ENCODE measurements at regions not wholly inside any gene's neighbourhood (a gene's known extent, or its start where the extent isn't known, plus 50 kb on each side); places are given as distances from the start of the nearest gene placed in this dataset.
"Not testable (repeated sequence)": the region's sequence is repeated elsewhere in the genome, so short reads cannot be mapped to it uniquely, and the experiment has no call there.

- TF ChIP-seq POLR2AphosphoS5 (IDR thresholded peaks at IDR 0.05) = no peak
- no peak for TF ChIP-seq EP300 (IDR thresholded peaks at IDR 0.05)
- TF ChIP-seq CTCF (IDR thresholded peaks at IDR 0.05) = no peak
- TF ChIP-seq POLR2A (IDR thresholded peaks at IDR 0.05) = no peak
- Histone ChIP-seq H3K27me3 (no peaks in the 10 kb centered on the region), H3K4me1 (no peaks in the 10 kb centered on the region), H3K36me3 (no peaks in the 10 kb centered on the region), H3K4me3 (no peak overlapping the region), H3K9me3 (no peaks in the 10 kb centered on the region), H3K27ac (no peak overlapping the region)
- no peak for ATAC-seq (ENCODE audit: low FRiP score in 2 of 2)
- DNase-seq = no peak
These were observed 77.6 kb upstream of the PTPRK start for GRCh38 chr6:128597956-128598355.

GRCh38 chr6:128597004-128597403 lies 76.6 kb upstream of the PTPRK start:
- no peak for ATAC-seq (ENCODE audit: low FRiP score in 2 of 2)

GRCh38 chr6:128595544-128595943 lies 75.1 kb upstream of the PTPRK start:
- 84 to 88% methylated on average over 1 of the region's 1 CpG for WGBS, 2 donors
- TF ChIP-seq POLR2AphosphoS5 (IDR thresholded peaks at IDR 0.05) (no peak), EP300 (IDR thresholded peaks at IDR 0.05) (no peak), POLR2A (IDR thresholded peaks at IDR 0.05) (no peak), CTCF (IDR thresholded peaks at IDR 0.05) (no peak)
- ATAC-seq (ENCODE audit: low FRiP score in 2 of 2) = no peak
- Histone ChIP-seq H3K36me3 (no peaks in the 10 kb centered on the region), H3K9me3 (peaks cover 0 to 5% (median 2%) of the 10 kb centered on the region in 4 donors), H3K4me1 (no peaks in the 10 kb centered on the region), H3K27me3 (no peaks in the 10 kb centered on the region), H3K4me3 (no peak overlapping the region), H3K27ac (no peak overlapping the region)
- no peak for DNase-seq

More at GRCh38 chr6:128597004-128597403, 76.6 kb upstream of the PTPRK start:
- Histone ChIP-seq H3K36me3 (no peaks in the 10 kb centered on the region), H3K27me3 (no peaks in the 10 kb centered on the region), H3K9me3 (no peaks in the 10 kb centered on the region), H3K4me3 (no peak overlapping the region), H3K4me1 (no peaks in the 10 kb centered on the region), H3K27ac (no peak overlapping the region)
- no peak for DNase-seq
- no peak for TF ChIP-seq POLR2A (IDR thresholded peaks at IDR 0.05)
- no peak for TF ChIP-seq CTCF (IDR thresholded peaks at IDR 0.05)
- no peak for TF ChIP-seq POLR2AphosphoS5 (IDR thresholded peaks at IDR 0.05)
- no peak for TF ChIP-seq EP300 (IDR thresholded peaks at IDR 0.05)

DNA sequence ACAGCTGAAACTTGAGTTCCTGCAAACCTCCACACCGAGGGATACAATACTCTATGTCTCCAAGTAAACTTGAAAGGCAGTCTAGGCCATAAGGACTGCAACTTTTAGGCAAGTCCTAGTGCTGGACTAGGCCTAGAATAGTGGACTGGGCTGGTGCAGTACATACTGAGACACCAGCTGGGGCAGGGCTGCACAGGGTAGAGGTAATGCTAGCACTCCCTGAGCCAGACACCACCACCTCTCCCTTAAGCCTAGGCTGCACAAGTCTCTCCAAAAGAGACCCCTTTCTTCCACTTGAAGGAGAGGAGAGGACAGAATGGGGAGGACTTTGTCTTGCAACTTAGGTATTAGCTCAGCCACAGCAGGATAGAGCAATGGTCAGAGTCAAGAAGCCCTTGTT lies 65.7 kb upstream of the PTPRK start:
- Histone ChIP-seq H3K27ac (no peak overlapping the region), H3K36me3 (no peaks in the 10 kb centered on the region), H3K4me1 (no peaks in the 10 kb centered on the region), H3K27me3 (no peaks in the 10 kb centered on the region), H3K4me3 (no peak overlapping the region), H3K9me3 (no peaks in the 10 kb centered on the region)
- 100% methylated on average over 1 of the region's 1 CpG for WGBS, 2 donors
- TF ChIP-seq EP300 (IDR thresholded peaks at IDR 0.05) = no peak
- TF ChIP-seq POLR2A (IDR thresholded peaks at IDR 0.05) = no peak
- TF ChIP-seq POLR2AphosphoS5 (IDR thresholded peaks at IDR 0.05) = no peak
- TF ChIP-seq CTCF (IDR thresholded peaks at IDR 0.05) = no peak
- ATAC-seq (ENCODE audit: low FRiP score in 2 of 2) = peak in 1 of 2 donors; percentile 62
- no peak for DNase-seq

DNA sequence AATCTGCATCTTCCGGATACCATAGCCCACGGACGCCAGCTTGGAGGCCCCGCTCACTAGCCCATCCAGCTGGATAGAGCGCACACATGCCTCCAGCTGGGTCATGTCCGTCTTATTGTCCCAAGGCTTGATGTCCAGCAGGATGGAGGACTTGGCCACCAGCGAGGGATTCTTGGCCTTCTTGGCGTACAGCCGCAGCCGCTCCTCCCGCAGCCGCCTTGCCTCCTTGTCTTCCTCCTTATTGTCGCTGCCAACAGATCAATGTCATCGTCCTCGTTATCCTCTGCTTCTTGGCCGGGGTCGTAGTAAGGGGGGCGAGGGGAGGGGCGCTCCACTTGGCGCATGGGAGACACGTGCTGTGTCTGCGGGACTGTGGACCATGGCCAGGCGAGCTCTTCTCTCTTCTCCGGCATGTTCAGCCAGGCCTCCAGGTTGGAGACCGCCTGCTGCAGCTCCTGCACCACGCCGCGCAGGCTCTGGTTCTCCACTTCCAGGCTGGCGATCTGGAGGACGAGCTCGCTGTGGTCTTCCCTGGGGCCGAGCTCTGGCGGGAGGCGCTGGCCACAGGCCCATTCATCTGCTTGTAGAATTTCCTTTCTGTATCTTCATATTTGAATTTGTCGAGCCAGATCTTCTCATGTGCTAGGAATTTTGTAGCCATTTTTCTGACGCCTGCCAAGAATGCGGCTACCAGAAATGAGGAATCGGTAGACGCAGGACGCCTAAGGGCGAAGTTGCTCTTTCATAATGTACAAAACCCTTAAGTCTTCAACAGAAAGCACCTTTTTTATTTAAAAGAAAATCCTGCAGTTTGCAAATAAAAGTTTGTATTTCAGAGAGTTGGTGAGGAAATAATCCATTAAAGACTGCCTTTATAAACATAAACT lies 60.1 kb upstream of the PTPRK start:
- TF ChIP-seq CTCF (IDR thresholded peaks at IDR 0.05) (no peak), POLR2A (IDR thresholded peaks at IDR 0.05) (no peak), POLR2AphosphoS5 (IDR thresholded peaks at IDR 0.05) (no peak), EP300 (IDR thresholded peaks at IDR 0.05) (no peak)

GRCh38 chr6:128575254-128575653 lies 54.9 kb upstream of the PTPRK start:
- not testable (repeated sequence) for H3K9me3 ChIP-seq; H3K36me3 ChIP-seq; H3K27me3 ChIP-seq; H3K4me1 ChIP-seq; H3K27ac ChIP-seq; H3K4me3 ChIP-seq; ATAC-seq (ENCODE audit: low FRiP score in 2 of 2); DNase-seq
- 90 to 95% methylated on average over 5 of the region's 5 CpGs for WGBS, 2 donors

More for the DNA sequence above, 60.1 kb upstream of the PTPRK start:
- WGBS, 2 donors = 93 to 95% methylated on average over 41 of the region's 41 CpGs
- H3K36me3 ChIP-seq = no peaks in the 10 kb centered on the region
- no peak overlapping the region for H3K4me3 ChIP-seq
- H3K9me3 ChIP-seq = no peaks in the 10 kb centered on the region
- H3K27me3 ChIP-seq = no peaks in the 10 kb centered on the region
- DNase-seq (peak in 1 of 2 donors; percentile 58), ATAC-seq (ENCODE audit: low FRiP score in 2 of 2) (no peak)
- H3K27ac ChIP-seq = no peak overlapping the region
- H3K4me1 ChIP-seq = no peaks in the 10 kb centered on the region
